HG03066 (cell line): ENCODE measurements at regions not wholly inside any gene's neighbourhood (a gene's known extent, or its start where the extent isn't known, plus 50 kb on each side); places are given as distances from the start of the nearest gene placed in this dataset.

Experiments used
- ATAC-seq: cut with Tn5 transposase; IDR thresholded peaks from one replicate; pipeline ENCODE4 v1.9.1; 2021; ENCODE audit warnings: low read depth; ENCODE audit not compliant: unreplicated experiment

DNA sequence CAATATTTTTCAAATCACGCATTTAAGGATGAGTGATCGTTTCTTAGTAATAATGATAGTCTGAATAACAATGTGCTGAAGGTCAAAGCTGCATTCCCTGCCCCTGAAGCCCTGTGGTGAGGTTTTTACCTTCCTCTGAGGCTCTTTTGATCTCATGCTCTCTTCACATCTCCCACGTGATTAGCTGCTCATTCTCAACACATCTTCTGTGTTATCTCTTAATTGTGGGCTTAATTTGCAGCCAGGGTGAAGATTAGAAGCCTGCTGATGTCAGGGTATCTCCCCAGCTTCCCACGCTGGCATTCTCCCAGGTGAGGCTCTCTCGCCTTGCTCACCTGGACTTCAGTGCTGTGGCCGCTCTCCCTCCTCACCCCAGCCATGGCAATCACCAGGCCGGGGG lies 109.7 kb upstream of the FOXQ1 start:
- no peak for ATAC-seq

DNA sequence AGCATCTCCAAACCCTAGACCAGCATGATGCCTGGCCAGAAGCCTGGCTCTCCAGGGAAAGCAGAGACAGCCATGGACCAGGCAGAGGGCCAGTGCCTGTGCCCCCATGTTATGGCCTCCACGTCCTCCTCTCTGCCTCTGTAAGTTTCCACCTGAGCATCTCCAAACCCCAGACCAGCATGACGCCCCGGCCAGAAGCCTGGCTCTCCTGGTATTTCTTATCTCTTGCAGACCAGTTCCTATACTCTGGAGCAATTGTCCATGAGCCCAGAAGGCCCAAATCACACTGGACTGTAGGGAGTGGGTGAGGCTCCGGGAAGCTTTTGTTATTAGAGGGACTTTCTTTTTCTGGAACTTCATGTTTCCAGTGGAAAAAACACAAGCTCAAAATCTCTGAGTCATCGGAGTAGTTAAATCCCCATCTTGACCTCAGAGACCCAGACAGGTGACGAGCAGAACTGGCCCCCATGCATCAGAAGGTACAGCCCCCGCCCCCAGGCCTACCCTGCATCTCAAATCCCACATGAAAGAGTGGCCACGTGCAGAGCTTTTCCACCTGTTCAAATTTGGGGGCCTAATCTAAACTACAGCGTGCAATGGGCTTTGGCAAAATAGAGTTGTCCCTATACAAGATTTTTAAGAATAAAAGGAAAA lies 110.2 kb upstream of the FOXQ1 start:
- no peak for ATAC-seq

DNA sequence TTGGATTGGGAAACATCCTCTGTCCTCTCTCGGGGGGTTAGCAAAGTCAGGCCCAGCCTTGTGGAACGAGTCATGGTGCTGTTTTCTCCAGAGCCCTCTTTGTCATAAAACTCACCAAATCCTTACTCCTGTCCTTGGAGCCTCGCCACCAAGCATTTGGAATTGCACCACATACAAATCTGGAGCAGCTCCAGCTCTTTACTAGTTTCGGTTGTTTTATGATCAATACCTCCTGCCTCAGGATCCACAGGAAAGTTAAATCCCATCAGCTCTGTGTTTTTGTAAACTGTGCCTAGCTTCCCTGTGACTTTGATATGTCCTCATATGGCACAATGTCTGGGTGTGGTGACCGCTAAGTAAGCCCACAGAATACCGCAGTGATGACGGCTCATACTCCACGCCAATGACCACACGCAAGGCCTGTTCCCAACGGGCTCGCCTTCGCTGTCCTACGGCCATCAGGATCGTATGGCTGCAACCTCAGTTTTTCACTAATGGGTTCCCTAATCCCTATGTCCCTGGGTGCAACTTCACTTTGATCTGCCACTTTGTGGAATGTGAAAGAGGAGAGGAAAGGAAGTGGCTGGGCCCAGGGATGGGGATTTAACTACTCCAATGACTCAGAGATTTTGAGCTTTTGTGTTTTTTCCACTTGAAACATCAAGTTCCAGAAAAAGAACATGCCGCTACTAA lies 111.3 kb upstream of the FOXQ1 start:
- ATAC-seq, result no peak

DNA sequence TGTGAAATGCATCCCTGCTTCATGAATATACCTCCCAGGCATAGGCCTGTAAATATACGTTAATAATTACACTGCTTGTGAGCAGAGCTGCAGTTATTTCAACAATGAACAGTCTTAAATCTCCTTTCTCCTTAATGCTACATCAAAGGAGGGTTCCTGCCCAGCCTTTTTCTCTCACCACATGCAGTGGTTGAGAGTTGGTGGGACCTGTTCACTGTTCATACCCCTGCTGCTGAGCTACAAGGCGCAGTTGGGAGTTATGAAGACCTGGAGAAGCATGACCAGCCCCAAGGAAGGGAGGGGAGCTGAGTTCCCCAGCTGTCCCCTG lies 111.9 kb upstream of the FOXQ1 start:
- no peak for ATAC-seq

DNA sequence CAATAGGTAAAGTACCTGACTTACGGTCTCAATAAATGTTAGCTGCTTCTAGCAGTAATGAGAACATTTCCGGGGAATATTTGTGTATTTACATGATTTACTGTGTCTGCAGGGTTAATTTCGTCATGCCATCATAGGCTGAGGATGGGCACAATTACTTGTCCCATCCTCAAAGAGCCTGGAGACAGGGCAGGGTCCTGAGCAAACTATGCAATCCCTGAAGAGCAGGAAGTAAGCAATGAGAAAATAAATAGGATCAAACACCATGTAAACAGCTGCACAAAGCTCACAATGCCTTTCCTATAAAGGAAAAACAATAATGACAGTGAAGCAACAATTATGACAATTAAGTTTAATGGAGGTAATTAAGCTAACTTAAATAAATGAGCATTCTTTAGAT lies 114.6 kb upstream of the FOXQ1 start:
- no peak for ATAC-seq

DNA sequence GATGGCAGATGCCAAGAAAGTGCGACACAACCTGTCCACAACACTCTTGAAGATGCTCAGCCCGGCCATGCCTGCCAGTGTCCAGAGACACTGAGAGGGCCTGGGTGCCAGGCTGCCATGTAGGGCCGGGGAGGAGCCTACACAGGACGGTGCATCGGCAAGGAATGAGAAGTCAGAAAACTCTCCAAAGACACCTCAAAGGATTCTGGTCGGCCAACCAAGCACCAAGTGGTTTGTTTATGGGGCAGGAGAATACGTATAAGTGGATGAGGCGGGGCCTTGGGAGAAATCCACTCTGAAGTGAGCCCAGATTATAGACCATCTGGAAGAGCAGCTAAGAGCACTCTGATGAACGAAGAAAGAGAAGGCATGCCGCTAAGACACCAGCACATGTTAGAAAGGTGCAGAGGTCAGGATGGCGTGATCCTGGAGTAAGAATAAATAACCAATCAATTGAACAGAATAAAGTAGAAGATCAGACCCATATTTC lies 120.7 kb upstream of the FOXQ1 start:
- no peak for ATAC-seq

DNA sequence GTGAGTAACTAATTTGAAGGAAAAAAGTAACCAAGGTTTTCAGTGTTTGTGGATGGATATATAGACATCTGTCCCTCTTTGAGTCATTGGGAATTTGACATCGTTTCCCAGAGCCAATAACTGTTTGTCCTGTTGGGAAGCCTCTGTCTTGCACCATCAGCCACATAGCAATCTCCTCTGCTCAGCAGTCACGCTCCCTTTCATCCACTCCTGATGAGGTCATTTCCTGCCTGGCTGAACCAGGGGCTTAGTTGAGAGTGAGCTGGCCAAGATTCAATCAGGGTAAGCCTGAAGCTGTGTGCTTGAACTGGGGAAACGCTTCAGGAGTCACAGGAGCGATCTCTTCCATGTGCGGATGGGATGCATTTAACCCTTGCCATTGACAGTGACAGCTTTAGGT lies 121.5 kb upstream of the FOXQ1 start:
- ATAC-seq, result no peak

DNA sequence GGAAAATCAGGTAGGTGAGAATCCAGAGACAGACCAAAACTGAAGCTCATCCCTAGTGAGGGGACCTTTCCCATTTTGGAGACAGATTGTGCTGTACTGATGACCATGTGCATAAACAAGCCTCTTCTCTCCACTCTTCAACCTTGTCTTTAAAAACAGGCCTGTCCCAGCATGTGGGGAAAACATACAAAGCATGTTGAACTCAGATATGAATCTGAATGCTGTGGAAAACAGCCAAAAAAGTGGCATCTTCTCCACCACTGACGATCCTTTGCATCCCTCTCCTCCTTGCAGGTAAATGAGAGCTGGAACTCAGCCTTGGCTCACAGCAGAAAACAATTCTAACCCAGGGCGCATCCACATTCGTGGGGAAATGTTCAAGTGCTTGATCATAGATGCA lies 123.7 kb upstream of the FOXQ1 start:
- ATAC-seq, result no peak

DNA sequence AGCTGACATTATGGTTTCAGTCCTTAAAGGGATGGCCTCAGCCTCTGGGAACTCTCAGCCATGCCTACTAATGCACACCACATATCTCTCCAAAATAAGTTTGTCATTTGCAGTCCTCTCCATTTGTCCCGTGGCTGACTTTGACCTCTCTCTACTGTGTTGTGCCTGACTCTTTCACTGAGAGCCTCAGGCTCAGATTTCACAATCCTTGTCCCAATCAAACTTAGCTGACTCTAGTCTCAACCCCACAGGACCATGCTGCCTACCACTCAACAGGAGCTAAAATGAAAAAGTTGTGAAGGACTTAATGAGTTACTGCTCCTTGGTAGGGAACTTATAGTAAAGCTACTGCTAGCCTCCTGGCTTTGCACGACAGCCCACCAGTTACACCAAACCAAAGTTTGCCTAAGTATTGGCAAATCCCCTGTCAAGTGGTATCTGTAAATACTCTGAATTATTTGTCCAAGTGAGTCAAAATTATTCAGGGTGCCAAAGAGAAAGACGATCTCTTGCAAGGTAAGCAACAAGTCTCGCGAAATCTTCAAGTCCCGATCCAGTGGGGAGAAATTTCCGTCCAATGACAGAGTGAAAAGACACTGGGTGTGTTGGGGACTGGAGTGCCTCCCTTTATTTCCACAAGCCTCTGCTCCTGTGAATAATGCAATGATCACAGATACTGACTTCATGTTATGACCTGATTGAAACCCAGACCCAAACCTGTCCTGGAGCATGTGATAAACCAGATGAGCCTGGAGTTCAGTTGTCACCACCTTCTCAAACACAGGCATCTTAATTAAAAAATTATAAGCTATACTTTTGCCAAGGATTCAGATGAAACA lies 124.4 kb upstream of the FOXQ1 start:
- no peak for ATAC-seq

DNA sequence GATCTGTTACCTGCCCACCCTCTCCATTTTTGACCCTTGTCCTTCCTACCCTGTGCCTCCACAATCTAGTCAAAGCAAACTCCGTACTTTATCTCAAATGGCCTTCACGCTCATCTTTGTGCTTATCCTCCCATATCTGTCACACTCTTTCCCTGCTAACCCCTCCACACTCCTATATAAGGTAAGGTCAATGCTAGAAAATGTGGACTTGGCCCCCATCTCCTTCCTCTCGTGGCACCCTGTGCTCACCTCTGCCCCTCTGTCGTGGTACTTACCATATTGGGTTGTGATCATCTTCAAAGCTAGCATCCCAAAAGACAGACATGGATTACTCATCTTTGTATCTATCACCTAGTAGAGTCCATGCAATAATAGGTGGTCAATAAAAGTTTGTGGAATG lies 127.6 kb upstream of the FOXQ1 start:
- ATAC-seq, result no peak

DNA sequence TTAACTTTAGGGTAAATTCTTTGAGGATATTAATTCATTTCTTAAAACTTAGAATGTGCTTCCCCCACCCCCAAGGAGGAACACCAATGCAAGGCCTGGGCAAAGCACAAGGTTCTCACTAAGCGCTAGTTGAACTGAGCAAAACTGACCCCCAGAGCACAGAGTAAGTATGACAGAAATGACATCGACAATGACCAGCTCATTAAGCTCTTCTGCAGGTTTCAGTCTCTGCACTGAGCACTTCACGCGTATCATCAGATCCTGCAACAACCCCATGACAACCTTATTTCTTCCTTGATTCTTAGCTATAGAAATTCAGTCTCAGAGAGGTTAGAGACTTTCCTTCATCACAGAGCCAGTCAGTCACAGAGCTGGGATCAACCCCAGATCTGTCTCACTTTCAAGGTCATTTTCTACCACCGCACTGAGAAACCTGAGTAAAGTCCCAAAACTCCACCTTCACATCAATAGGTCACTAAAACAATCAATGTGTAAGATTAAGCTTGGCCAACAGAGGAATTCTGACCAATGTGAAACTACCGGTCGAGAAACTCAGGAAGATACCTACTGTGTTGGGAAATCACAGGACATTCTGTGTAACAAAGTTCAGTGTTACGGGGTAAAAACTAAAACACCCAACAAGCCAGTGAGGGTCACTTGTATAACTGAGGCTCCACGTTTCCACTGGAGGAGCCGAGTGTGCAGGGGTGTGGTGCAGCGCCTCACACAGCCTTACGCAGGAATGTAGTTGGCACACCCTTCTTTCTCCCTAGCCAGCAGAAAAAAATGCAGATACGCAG lies 129.0 kb upstream of the FOXQ1 start:
- ATAC-seq, result no peak

DNA sequence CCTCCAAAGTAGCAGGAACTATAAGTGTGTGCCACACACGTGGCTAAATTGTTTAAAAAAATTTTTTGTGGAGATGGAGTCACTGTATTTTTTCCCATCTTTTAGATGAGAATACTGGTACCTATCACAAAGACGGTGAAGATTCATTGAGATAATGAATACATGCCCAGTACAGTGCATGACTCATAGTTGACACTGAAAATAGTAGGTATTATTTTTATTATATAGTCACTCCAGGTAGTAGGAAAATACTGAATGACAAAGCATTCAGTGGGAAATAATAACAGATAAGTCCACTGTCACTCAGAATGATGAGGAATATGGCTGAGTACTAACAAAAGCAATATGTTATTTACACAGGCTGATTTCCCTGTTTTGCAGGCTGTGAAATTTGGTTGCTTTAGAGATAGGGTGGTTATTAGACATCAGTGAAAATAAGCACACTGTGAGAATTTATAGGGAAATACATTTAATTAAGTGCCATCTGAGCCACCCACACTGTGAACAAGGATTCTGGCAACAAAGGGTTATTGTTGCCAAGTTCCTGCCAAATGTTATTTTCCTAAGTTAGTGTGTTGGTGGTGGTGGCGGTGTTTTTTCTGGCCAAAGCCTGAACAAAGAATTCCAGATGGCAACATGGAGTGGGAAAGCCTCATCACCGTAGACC lies 129.8 kb upstream of the FOXQ1 start:
- no peak for ATAC-seq

DNA sequence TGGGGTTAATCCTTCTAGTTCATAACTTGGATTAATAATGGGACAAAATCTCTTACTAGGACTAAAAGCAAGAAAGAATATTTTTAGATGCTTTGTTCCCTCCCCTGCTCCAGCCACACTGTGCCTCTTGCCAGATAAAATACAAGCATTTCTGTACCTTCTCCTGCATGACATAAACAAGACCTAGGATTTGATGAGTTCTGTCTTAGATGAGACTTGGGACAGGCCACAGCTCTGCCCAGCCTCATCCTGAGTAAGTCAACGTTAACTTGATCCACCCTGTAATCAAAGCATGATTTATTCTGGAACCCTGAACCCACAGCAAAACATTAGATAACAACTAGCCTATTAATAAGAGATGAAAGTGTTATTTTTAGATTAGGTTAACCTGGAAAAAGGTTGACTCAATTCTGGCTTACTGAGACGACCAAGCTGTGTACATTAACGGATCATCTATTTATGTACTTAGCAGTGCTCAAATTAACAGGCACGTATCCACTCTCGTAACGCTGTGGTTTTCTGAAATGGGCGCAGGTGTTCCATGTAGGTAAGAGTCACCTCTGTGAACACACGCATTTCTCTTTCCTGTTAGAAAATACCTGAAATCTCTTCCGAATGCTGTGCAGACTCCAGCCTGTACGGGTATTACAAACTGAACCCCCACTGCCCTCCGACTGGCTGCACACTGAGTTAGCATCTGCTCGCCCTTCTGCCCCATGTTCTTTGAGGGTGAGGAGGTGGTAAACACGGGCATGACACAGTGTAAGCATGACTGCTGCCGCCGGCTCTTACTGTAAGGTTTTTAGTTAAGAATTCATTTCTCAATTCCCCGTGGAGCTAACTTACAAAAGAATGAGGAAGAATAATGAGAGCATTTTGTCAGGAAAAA lies 132.1 kb upstream of the FOXQ1 start:
- ATAC-seq, result no peak

DNA sequence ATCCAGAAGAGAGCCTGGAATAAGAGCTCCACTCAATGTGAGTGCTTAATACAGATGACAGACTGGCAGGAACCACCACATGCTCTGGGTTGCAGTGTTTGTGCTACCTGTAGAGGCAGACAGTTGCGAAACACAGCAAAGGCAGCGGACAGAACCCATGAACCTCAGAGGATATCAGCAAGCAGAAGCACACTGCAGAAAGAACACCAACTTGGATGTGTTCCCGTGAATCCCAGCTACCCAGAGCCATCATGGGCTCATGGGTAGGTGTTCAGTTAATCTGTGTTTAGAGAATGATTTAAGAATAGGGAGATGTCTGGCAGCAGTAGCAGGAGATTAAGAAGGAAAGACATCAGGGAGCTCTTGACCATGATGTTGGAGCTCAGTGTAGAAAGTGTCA lies 133.3 kb upstream of the FOXQ1 start:
- ATAC-seq, result no peak

DNA sequence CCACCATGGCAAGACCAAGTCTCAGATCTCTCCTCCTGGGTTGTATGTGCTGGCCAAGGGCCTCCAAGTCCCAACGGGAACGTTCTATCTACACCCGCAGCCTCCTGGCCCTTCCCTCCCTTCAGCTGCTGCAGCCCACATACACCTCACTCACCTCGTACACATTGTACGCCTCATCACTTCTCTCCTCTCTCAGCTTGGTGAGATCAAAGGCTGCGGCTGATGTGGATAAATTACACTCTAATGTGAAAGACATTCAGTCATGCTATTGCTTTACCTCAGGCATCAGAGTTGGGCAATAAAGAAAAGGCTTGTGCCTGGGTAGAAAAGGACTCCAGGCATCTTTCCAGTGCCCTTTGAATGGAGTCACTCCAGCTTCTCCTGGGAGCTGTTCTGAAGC lies 135.3 kb upstream of the FOXQ1 start:
- no peak for ATAC-seq

DNA sequence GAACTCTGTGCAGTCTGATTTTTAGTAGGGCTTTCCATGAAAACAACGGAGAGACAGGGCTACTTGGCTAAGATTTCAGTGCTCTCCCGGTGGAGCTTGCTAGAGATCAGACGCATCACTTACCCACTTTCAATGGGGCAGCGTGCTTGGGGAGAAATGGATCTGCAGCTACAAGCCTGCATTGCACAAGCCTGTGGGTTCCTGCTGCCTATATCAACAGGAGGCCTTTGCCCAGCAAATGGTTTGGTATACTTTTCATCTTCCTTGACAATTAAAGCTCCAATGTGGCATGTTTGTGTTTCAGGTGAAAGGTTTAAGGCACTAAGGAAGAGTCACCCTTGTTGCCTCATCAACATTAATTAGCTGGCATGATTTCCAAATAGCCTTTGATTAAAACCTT lies 136.0 kb upstream of the FOXQ1 start:
- ATAC-seq, result no peak

DNA sequence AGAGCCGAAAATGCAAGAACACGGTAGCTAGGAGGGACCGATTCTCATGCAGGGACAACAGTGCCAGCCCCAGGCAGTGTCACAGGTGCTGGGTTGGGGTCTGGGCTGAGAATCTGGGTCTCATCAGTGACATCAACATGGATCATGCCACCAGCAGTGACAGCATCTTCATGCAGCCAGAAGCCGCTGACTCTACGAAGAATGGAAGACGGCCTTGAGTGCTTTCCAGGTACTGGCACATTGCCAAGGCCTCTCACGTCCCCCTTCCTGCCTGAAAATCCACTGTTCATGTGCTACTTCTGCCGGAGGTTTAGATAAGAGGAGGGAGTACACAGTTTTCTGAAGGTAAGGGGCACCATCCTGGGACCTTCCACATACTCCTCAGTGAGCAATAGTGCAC lies 141.1 kb upstream of the FOXQ1 start:
- no peak for ATAC-seq

DNA sequence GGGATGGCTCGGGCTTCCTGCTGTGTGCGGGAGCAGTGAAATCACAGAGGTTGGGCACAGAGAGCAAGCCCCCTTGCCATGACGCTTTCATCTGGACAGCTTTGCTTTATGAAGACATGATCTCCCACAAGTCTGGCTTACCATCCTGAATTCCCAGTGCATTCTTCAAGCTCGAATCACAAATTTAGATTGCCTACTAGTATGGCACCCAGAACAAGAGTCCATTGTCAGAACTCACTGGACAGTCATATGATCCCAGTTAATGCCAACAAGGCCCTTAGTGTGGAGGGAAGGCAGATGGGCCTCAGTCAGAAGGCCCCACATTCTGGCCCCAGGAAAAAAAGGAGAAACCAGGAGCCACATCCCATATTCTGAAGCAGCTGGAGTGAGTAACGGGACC lies 147.3 kb upstream of the FOXQ1 start:
- no peak for ATAC-seq

DNA sequence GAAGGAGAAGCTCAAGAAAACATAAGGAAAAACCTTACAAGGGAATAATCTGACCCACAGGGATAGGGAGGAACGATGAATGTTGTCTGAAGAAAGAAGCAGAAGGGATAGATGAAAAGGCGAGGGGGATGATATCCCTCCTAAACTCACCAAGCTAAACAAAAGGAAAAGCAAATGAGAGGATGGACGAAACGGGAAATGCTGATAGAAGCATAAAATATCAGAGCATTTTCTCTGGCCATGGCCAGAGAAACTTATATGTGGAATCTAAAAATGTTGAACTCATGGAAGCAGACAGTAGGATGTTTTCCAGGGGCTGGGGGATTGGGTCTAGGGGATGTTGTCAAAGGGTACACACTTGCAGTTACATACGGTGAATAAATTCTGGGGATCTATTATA lies 148.4 kb upstream of the FOXQ1 start:
- ATAC-seq, result no peak
